Astrocyte (in vitro differentiated cells and primary cell): ENCODE measurements at regions not wholly inside any gene's neighbourhood (a gene's known extent, or its start where the extent isn't known, plus 50 kb on each side); places are given as distances from the start of the nearest gene placed in this dataset.

Experiments
- CTCF ChIP-seq: IDR thresholded peaks from 2 replicates; pipeline ENCODE4 v1.5.1; 2011; ENCODE audit warnings: low read depth, mild to moderate bottlenecking, inconsistent platforms, low read length, moderate library complexity; ENCODE audit not compliant: insufficient read depth
- EZH2 ChIP-seq: IDR thresholded peaks from 2 replicates; pipeline ENCODE4 v1.6.1; 2012; ENCODE audit warnings: mild to moderate bottlenecking, low read length, inconsistent platforms; ENCODE audit not compliant: insufficient read depth

GRCh38 chr5:135705941-135706466 is 127.2 kb upstream of the CXCL14 start:
- TF ChIP-seq CTCF: no peak
- no peak for TF ChIP-seq EZH2
